A549 (cell line): ENCODE measurements at regions not wholly inside any gene's neighbourhood (a gene's known extent, or its start where the extent isn't known, plus 50 kb on each side); places are given as distances from the start of the nearest gene placed in this dataset.

Source experiments
- ATAC-seq, 2 experiments: fragments of 200-7000 bp in 1 of 2; fragments of >200 bp in 1 of 2; cut with Nextera tagmentation in 1 of 2; cut with Tn5 transposase in 1 of 2; 3 replicates each; pipeline versions ENCODE4 v1.8.0 to v1.9.1; 2018 to 2020; ENCODE audit warnings: mild to moderate bottlenecking in 1 of 2, moderate library complexity in 1 of 2
- CTCF ChIA-PET: fragments of 300-600 bp; sonication (Branson Sonifier 250); formaldehyde crosslinking; extraction: SDS; loops from one replicate; lab custom pipeline; 2021; ENCODE audit warnings: antibody characterized with exemption, inconsistent platforms; lab: Yijun Ruan, JAX
- POLR2A ChIA-PET: fragments of 350-600 bp; formaldehyde crosslinking; extraction: SDS; loops from one replicate; lab custom pipeline; 2021; ENCODE audit warnings: antibody characterized with exemption, inconsistent platforms; lab: Yijun Ruan, JAX
- DNase-seq, 2 experiments: peaks; one replicate each; pipeline versions ENCODE4 v3.0.0 to v3.0.0-alpha.2; 2011 to 2016; ENCODE audit warnings: low read depth in 1 of 2, low spot score in 1 of 2
- FAIRE-seq: peaks from 2 replicates; lab custom pipeline; 2011; peaks lifted over from hg19 to GRCh38; lab: Jason Lieb, UNC
- H3K27ac ChIP-seq, 2 experiments: fragments of >200 bp; sonication (Bioruptor Twin); formaldehyde crosslinking; 3 replicates each; pipeline ENCODE4 v1.5.1; 2016 to 2017
- H3K4me1 ChIP-seq: fragments of >200 bp; sonication (Bioruptor Twin); formaldehyde crosslinking; 3 replicates; pipeline ENCODE4 v1.6.1; 2016
- H3K4me2 ChIP-seq: fragments of >200 bp; sonication (Bioruptor Twin); formaldehyde crosslinking; 3 replicates; pipeline ENCODE4 v1.6.1; 2016
- H3K4me3 ChIP-seq: fragments of >200 bp; sonication (Bioruptor Twin); formaldehyde crosslinking; 3 replicates; pipeline ENCODE4 v1.5.1; 2016
- H3K9me3 ChIP-seq: fragments of >200 bp; sonication (Bioruptor Twin); formaldehyde crosslinking; 3 replicates; pipeline ENCODE4 v1.6.1; 2016
- BHLHE40 ChIP-seq: IDR thresholded peaks from 2 replicates; pipeline ENCODE4 v1.6.1; 2012; ENCODE audit warnings: low read depth, low read length, inconsistent platforms
- CBX2 ChIP-seq: fragments of 200-600 bp; sonication (generic); IDR thresholded peaks from 2 replicates; pipeline ENCODE4 v1.6.1; 2016; ENCODE audit warnings: low read depth, mild to moderate bottlenecking, borderline replicate concordance
- CBX8 ChIP-seq: fragments of 200-600 bp; sonication (generic); IDR thresholded peaks from 2 replicates; pipeline ENCODE4 v1.6.1; 2016
- CHD4 ChIP-seq: fragments of 200-600 bp; sonication (generic); IDR thresholded peaks from 2 replicates; pipeline ENCODE4 v1.6.1; 2016; ENCODE audit warnings: antibody characterized with exemption, mild to moderate bottlenecking, borderline replicate concordance
- E2F6 ChIP-seq: IDR thresholded peaks from 2 replicates; pipeline ENCODE4 v1.6.1; 2012; ENCODE audit warnings: low read depth, borderline replicate concordance
- ELK1 ChIP-seq: fragments of 150-350 bp; IDR thresholded peaks from 2 replicates; pipeline ENCODE4 v1.6.1; 2014; ENCODE audit warnings: low read depth, mild to moderate bottlenecking, low read length
- FOSL2 ChIP-seq, 2 experiments: fragments of 450-650 bp in 1 of 2; fragments of >200 bp in 1 of 2; sonication (Bioruptor Twin) in 1 of 2; formaldehyde crosslinking; IDR thresholded peaks; 2 replicates each; pipeline versions ENCODE4 v1.5.0 to v1.6.1; 2016 to 2020; ENCODE audit warnings: mild to moderate bottlenecking in 1 of 2, moderate library complexity in 1 of 2
- FOXS1 ChIP-seq: fragments of 250-450 bp; sonication (Bioruptor Pico); IDR thresholded peaks from 2 replicates; pipeline ENCODE4 v1.5.0; 2020; ENCODE audit warnings: mild to moderate bottlenecking, moderate library complexity
- GATA3 ChIP-seq: IDR thresholded peaks from 2 replicates; pipeline ENCODE4 v1.6.1; 2012; ENCODE audit warnings: borderline replicate concordance
- HOXA7 ChIP-seq: fragments of 250-450 bp; sonication (Bioruptor Pico); IDR thresholded peaks from 2 replicates; pipeline ENCODE4 v1.5.0; 2020; ENCODE audit warnings: mild to moderate bottlenecking, moderate library complexity
- MAFK ChIP-seq: fragments of 450-650 bp; IDR thresholded peaks from 2 replicates; pipeline ENCODE4 v1.6.1; 2014; ENCODE audit not compliant: partially characterized antibody
- PBX3 ChIP-seq: IDR thresholded peaks from 2 replicates; pipeline ENCODE4 v1.6.1; 2012
- POLR2A ChIP-seq: IDR thresholded peaks from 2 replicates; pipeline ENCODE4 v1.6.1; 2012; ENCODE audit warnings: mild to moderate bottlenecking, low read length
- RAD21 ChIP-seq, 2 experiments: fragments of >200 bp in 1 of 2; sonication (Bioruptor Twin) in 1 of 2; formaldehyde crosslinking in 1 of 2; IDR thresholded peaks in 1 of 2; conservative IDR thresholded peaks in 1 of 2; 2 replicates in 1 of 2; 3 replicates in 1 of 2; pipeline ENCODE4 v1.6.1; 2012 to 2018; ENCODE audit warnings: inconsistent platforms in 1 of 2
- RNF2 ChIP-seq: fragments of 200-600 bp; sonication (generic); IDR thresholded peaks from 2 replicates; pipeline ENCODE4 v1.6.1; 2016; ENCODE audit warnings: low read depth, mild to moderate bottlenecking, antibody characterized with exemption, moderate library complexity, borderline replicate concordance
- SREBF2 ChIP-seq: fragments of 450-650 bp; IDR thresholded peaks from 2 replicates; pipeline ENCODE4 v1.6.1; 2014; ENCODE audit warnings: mild to moderate bottlenecking, moderate library complexity
- TFCP2L1 ChIP-seq: fragments of 250-450 bp; sonication (Bioruptor Pico); IDR thresholded peaks from 2 replicates; pipeline ENCODE4 v1.5.0; 2021; ENCODE audit warnings: mild to moderate bottlenecking
- ZFP36 ChIP-seq: fragments of 450-650 bp; IDR thresholded peaks from 2 replicates; pipeline ENCODE4 v1.6.1; 2014; ENCODE audit warnings: borderline replicate concordance; ENCODE audit not compliant: partially characterized antibody
- ZNF302 ChIP-seq: fragments of 250-450 bp; sonication (Bioruptor Pico); IDR thresholded peaks from 2 replicates; pipeline ENCODE4 v1.9.0; 2021; ENCODE audit warnings: inconsistent platforms, mild to moderate bottlenecking, moderate library complexity
- WGBS: methylation state at CpG from one replicate; pipeline ENCODE4 v1.1.6; 2017; ENCODE audit errors: missing lambda C conversion rate; 5-methylcytosine and 5-hydroxymethylcytosine counted together
- TF ChIP-seq, protein P1 (sequence below): IDR thresholded peaks from 2 replicates; pipeline ENCODE4 v1.6.1; 2012
- TF ChIP-seq, protein P2 (sequence below): fragments of 450-650 bp; IDR thresholded peaks from 2 replicates; pipeline ENCODE4 v1.6.1; 2014; ENCODE audit warnings: antibody characterized with exemption
- TF ChIP-seq, protein P3 (sequence below): fragments of >200 bp; sonication (Bioruptor Twin); formaldehyde crosslinking; IDR thresholded peaks from 3 replicates; pipeline ENCODE4 v1.6.1; 2016

DNA sequence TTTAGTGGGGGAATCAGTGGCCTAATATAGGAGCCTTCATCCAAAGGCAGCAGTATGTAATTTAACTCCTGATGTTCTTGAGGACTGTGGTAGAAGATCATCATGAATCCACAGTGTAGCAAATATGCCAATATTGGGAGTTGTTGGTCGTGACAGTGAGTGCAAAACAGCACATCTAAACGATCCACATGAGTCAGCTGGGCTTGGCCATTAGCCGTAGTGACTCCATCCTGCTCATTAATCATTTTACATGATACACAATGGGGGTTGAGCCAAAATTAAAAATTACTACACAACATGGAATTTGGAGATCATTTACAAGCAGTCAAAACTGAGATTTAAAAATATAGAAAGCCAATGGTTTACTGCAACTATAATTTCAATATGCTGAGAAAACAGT, 653.9 kb upstream of the CAMK1G start:
- 9% methylated on average over 3 of the region's 3 CpGs for WGBS
- Histone ChIP-seq H3K4me1 (no peaks in the 10 kb centered on the region), H3K27ac (no peak overlapping the region), H3K4me2 (no peak overlapping the region), H3K9me3 (no peaks in the 10 kb centered on the region), H3K4me3 (no peak overlapping the region)
- FAIRE-seq, result no peak
- CTCF ChIA-PET, result no interaction called here
- no peak for ATAC-seq
- no peak for DNase-seq
- no peak for TF ChIP-seq TFCP2L1
- TF ChIP-seq CHD4, result no peak
- TF ChIP-seq, protein P1, sequence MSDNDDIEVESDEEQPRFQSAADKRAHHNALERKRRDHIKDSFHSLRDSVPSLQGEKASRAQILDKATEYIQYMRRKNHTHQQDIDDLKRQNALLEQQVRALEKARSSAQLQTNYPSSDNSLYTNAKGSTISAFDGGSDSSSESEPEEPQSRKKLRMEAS, result no peak
- TF ChIP-seq GATA3, result no peak
- POLR2A ChIA-PET, result no interaction called here

DNA sequence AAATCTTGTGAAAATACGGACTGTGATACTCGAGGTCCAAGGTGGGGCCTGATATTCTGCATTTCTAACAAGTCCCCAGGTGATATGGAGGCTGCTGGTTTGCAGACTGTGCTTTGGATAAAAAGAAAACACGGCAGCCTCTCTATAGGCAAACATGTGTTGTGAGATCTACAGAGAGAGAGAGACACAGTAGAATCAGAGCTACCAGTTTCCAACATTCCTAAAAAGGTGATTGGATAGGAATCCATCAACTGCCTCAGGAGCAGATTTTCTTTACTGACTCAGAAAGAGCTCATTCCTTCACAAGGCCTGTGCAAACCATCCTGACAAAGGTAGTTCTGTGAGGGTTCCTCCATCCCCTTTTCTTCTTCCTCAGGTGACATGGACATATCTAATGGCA, 651.6 kb upstream of the CAMK1G start:
- Histone ChIP-seq H3K4me1 (no peaks in the 10 kb centered on the region), H3K9me3 (no peaks in the 10 kb centered on the region), H3K27ac (no peak overlapping the region), H3K4me3 (no peak overlapping the region)
- CTCF ChIA-PET, result no interaction called here
- WGBS, result 7% methylated on average over 3 of the region's 3 CpGs
- POLR2A ChIA-PET, result no interaction called here
- no peak for TF ChIP-seq FOSL2 (IDR thresholded peaks at IDR 0.05)
- TF ChIP-seq FOSL2 (CRISPR knock-in tag; IDR thresholded peaks at IDR 0.05), result no peak
- no peak for TF ChIP-seq CBX8
- no peak for TF ChIP-seq E2F6
- no peak for TF ChIP-seq PBX3
- TF ChIP-seq POLR2A, result no peak
- no peak for TF ChIP-seq HOXA7 (CRISPR knock-in tag)
- no peak for TF ChIP-seq ZNF302 (CRISPR knock-in tag)
- TF ChIP-seq RNF2, result no peak
- TF ChIP-seq CBX2, result no peak
- no peak for TF ChIP-seq SREBF2
- TF ChIP-seq, protein P2, sequence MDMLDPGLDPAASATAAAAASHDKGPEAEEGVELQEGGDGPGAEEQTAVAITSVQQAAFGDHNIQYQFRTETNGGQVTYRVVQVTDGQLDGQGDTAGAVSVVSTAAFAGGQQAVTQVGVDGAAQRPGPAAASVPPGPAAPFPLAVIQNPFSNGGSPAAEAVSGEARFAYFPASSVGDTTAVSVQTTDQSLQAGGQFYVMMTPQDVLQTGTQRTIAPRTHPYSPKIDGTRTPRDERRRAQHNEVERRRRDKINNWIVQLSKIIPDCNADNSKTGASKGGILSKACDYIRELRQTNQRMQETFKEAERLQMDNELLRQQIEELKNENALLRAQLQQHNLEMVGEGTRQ, result no peak
- TF ChIP-seq, protein P3, sequence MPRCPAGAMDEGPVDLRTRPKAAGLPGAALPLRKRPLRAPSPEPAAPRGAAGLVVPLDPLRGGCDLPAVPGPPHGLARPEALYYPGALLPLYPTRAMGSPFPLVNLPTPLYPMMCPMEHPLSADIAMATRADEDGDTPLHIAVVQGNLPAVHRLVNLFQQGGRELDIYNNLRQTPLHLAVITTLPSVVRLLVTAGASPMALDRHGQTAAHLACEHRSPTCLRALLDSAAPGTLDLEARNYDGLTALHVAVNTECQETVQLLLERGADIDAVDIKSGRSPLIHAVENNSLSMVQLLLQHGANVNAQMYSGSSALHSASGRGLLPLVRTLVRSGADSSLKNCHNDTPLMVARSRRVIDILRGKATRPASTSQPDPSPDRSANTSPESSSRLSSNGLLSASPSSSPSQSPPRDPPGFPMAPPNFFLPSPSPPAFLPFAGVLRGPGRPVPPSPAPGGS, result no peak
- no peak for TF ChIP-seq BHLHE40
- TF ChIP-seq ZFP36, result no peak
- TF ChIP-seq RAD21 (conservative IDR thresholded peaks at IDR 0.05 in 1 of 2, IDR thresholded peaks at IDR 0.05 in 1 of 2), result no peak
- no peak for TF ChIP-seq FOXS1 (CRISPR knock-in tag)
- no peak for TF ChIP-seq ELK1
- TF ChIP-seq GATA3, result no peak
- no peak for TF ChIP-seq MAFK
- TF ChIP-seq, all 56 proteins: peak for 0
- no peak for ATAC-seq
- DNase-seq, result no peak
- FAIRE-seq, result no peak
- no peak overlapping the region for H3K4me2 ChIP-seq
